ENCODE measurements at regions not wholly inside any gene's neighbourhood (a gene's known extent, or its start where the extent isn't known, plus 50 kb on each side); places are given as distances from the start of the nearest gene placed in this dataset.

DNA sequence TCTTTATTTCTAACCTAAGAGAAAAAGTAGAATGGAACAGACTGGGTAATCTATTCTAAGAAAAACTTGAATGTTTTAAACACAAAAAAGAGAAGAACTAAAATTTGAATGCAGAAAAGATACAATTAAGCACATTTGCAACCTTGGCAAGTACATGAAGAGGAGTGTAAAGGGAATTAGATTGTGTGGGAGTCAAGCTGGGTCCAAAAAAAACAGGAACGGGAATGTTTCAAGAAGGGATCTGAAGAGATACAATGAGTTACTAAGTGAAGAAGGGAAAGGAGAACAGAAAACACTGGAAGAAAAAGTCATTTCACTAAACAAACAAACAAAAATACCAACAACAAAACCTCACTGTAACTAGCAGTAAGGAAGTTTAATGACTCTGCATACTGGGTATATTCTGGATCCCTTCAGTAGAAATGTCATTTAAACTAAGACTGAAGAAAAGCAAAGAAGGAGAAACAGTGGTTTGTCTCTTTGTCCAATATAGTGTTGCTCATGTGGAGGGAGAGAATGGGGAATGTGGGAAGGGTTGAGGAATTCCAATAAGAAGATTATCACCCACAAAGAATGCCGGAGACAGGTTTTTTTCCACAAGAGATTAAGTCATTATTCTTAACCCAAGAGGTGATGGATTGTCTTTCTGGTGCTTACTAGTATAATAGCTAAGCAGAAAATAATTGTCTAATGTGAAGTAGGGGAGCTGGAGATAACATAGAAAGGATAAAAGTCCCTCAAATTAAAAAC lies 50.4 kb upstream of the PTPN13 start:
- Histone ChIP-seq H3K4me1 (ENCODE audit: control insufficient read depth, extremely low read depth, insufficient read depth, low read length) (no peaks in the 10 kb centered on the region), H3K4me2 (ENCODE audit: insufficient read depth, low read length) (no peak overlapping the region), H3K79me2 (ENCODE audit: control insufficient read depth, insufficient read depth, low read length) (no peaks in the 10 kb centered on the region), H3K9me1 (replicated peaks; ENCODE audit: control insufficient read depth, extremely low read depth, insufficient read depth, low read length) (no peaks in the 10 kb centered on the region), H3K27ac (ENCODE audit: insufficient read depth, low read depth, low read length) (no peak overlapping the region), H3K36me3 (ENCODE audit: control insufficient read depth in 2 of 2, extremely low read depth in 1 of 2, insufficient read depth in 2 of 2, low read length in 2 of 2) (no peaks in the 10 kb centered on the region), H3K4me3 (replicated peaks in 1 of 3; ENCODE audit: insufficient read depth in 1 of 3, low read depth in 1 of 3, low read length in 3 of 3) (no peak overlapping the region), H2AFZ (ENCODE audit: low read depth, low read length) (no peak overlapping the region), H3K27me3 (ENCODE audit: control insufficient read depth in 2 of 2, insufficient read depth in 2 of 2, low read length in 2 of 2) (peaks cover 20 to 43% of the 10 kb centered on the region in 2 experiments), H4K20me1 (replicated peaks; ENCODE audit: control insufficient read depth, extremely low read depth, insufficient read depth, low read length) (no peaks in the 10 kb centered on the region), H3K9me3 (replicated peaks; ENCODE audit: control insufficient read depth, insufficient read depth, low read length) (no peaks in the 10 kb centered on the region), H3K9ac (replicated peaks; ENCODE audit: extremely low read depth, insufficient read depth, low read length) (no peak overlapping the region)
- dilution Hi-C loops (cut with MboI; ENCODE audit: extremely low pct_ligation_motif_present, low sequenced_read_pairs) (no loop called here), intact Hi-C loops (cut with micrococcal nuclease) (no loop called here)
- POLR2A ChIA-PET = no interaction called here
- no TSS peak for BruUV-seq (replicated peaks)
- TF ChIP-seq EZH2 (IDR thresholded peaks at IDR 0.05; ENCODE audit: borderline replicate concordance, low read depth, low read length, severe bottlenecking) = no peak
- TF ChIP-seq, protein P1, sequence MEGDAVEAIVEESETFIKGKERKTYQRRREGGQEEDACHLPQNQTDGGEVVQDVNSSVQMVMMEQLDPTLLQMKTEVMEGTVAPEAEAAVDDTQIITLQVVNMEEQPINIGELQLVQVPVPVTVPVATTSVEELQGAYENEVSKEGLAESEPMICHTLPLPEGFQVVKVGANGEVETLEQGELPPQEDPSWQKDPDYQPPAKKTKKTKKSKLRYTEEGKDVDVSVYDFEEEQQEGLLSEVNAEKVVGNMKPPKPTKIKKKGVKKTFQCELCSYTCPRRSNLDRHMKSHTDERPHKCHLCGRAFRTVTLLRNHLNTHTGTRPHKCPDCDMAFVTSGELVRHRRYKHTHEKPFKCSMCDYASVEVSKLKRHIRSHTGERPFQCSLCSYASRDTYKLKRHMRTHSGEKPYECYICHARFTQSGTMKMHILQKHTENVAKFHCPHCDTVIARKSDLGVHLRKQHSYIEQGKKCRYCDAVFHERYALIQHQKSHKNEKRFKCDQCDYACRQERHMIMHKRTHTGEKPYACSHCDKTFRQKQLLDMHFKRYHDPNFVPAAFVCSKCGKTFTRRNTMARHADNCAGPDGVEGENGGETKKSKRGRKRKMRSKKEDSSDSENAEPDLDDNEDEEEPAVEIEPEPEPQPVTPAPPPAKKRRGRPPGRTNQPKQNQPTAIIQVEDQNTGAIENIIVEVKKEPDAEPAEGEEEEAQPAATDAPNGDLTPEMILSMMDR (IDR thresholded peaks at IDR 0.05; ENCODE audit: extremely low read depth in 1 of 2, insufficient read depth in 1 of 2, low read depth in 1 of 2, low read length in 2 of 2) = no peak
- no peak for TF ChIP-seq MYC (IDR thresholded peaks at IDR 0.05; ENCODE audit: low read depth, low read length)
- no peak for TF ChIP-seq FOS (IDR thresholded peaks at IDR 0.05; ENCODE audit: borderline replicate concordance, insufficient read depth, low read length)
- no peak for TF ChIP-seq GATA2 (IDR thresholded peaks at IDR 0.05; ENCODE audit: insufficient read depth, insufficient read length, low read depth, low read length)
- TF ChIP-seq POLR2A (IDR thresholded peaks at IDR 0.05; ENCODE audit: low read depth, low read length) = no peak
- TF ChIP-seq POLR2AphosphoS5 (IDR thresholded peaks at IDR 0.05; ENCODE audit: insufficient read depth, low read depth, low read length) = no peak
- TF ChIP-seq JUN (IDR thresholded peaks at IDR 0.05; ENCODE audit: borderline replicate concordance, insufficient read depth, insufficient read length, low read depth) = no peak
- TF ChIP-seq, protein P2, sequence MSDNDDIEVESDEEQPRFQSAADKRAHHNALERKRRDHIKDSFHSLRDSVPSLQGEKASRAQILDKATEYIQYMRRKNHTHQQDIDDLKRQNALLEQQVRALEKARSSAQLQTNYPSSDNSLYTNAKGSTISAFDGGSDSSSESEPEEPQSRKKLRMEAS (IDR thresholded peaks at IDR 0.05; ENCODE audit: insufficient read depth, insufficient read length) = no peak
- CTCF ChIA-PET = interaction anchor here (1.0 kb wide), 1 partner anchor 18 kb away, joined by 3 read pairs; no protein-coding TSS in a partner anchor
- DNase-seq (ENCODE audit: low read depth, low spot score) (no peak), FAIRE-seq (no peak)
